ENCODE measurements at regions not wholly inside any gene's neighbourhood (a gene's known extent, or its start where the extent isn't known, plus 50 kb on each side); places are given as distances from the start of the nearest gene placed in this dataset.

- no peak for TF ChIP-seq SUZ12 (IDR thresholded peaks at IDR 0.05; ENCODE audit: extremely low read depth, insufficient read depth, insufficient read length)
- no peak for TF ChIP-seq YY1 (IDR thresholded peaks at IDR 0.05; ENCODE audit: insufficient read depth, insufficient read length)
Measured at GRCh38 chr9:107782381-107782780, 292.8 kb upstream of the KLF4 start.

Data from NT2/D1 (cell line).